ENCODE measurements at regions not wholly inside any gene's neighbourhood (a gene's known extent, or its start where the extent isn't known, plus 50 kb on each side); places are given as distances from the start of the nearest gene placed in this dataset.

GRCh38 chr4:138938366-138938690 is 77.3 kb upstream of the NOCT start:
- Histone ChIP-seq H3K4me1 (ENCODE audit: control insufficient read depth in 1 of 2, insufficient read depth in 2 of 2, low read length in 2 of 2) (peaks cover 7 to 10% of the 10 kb centered on the region in 2 donors), H3K27ac (ENCODE audit: low read depth in 1 of 2, low read length in 2 of 2) (no peak overlapping the region), H3K79me2 (ENCODE audit: insufficient read depth, low read length) (no peaks in the 10 kb centered on the region), H3K4me3 (replicated peaks in 1 of 3; ENCODE audit: low read depth in 2 of 3, low read length in 3 of 3) (peak overlapping the region in 1 of 3 experiments; percentile 23), H3K9ac (ENCODE audit: insufficient read depth, low read length, poor library complexity, severe bottlenecking) (no peak overlapping the region), H3K36me3 (replicated peaks in 1 of 2; ENCODE audit: control insufficient read depth in 1 of 2, insufficient read depth in 2 of 2, low read length in 2 of 2) (no peaks in the 10 kb centered on the region), H3K9me3 (replicated peaks in 1 of 2; ENCODE audit: control insufficient read depth in 1 of 2, insufficient read depth in 1 of 2, low read length in 2 of 2) (no peaks in the 10 kb centered on the region), H3K4me2 (replicated peaks; ENCODE audit: extremely low read depth, low read length, poor library complexity, severe bottlenecking) (no peak overlapping the region), H4K20me1 (ENCODE audit: insufficient read depth, low read length) (no peaks in the 10 kb centered on the region), H3K27me3 (ENCODE audit: control insufficient read depth in 2 of 2, insufficient read depth in 2 of 2, low read length in 2 of 2) (no peaks in the 10 kb centered on the region), H2AFZ (ENCODE audit: insufficient read depth, low read depth, low read length, poor library complexity, severe bottlenecking) (peak overlapping the region; percentile 40)
- no peak overlapping the region for H3K4me3 Mint-ChIP-seq
- peak; percentile 18 to 41 (median 31) for DNase-seq
- no peaks in the 10 kb centered on the region for H3K9me3 Mint-ChIP-seq
- H3K27me3 Mint-ChIP-seq (ENCODE audit: low read depth in 3 of 3) = peaks cover 0 to 2% (median 1%) of the 10 kb centered on the region in 3 donors
- no peaks in the 10 kb centered on the region for H3K36me3 Mint-ChIP-seq
- peaks cover 9% of the 10 kb centered on the region for H3K4me1 Mint-ChIP-seq
- intact Hi-C loops (cut with micrococcal nuclease) = no loop called here
- TF ChIP-seq CTCF (IDR thresholded peaks at IDR 0.05) = peak; percentile 72
- WGBS (ENCODE audit: insufficient coverage) = no CpG with 5 or more reads among the region's 3 CpGs
- H3K27ac Mint-ChIP-seq = no peak overlapping the region

- H3K4me2 ChIP-seq (replicated peaks; ENCODE audit: extremely low read depth, low read length, poor library complexity, severe bottlenecking) = no peak overlapping the region
- no peak overlapping the region for H3K27ac Mint-ChIP-seq
- H3K36me3 ChIP-seq (replicated peaks in 1 of 2; ENCODE audit: control insufficient read depth in 1 of 2, insufficient read depth in 2 of 2, low read length in 2 of 2) = no peaks in the 10 kb centered on the region
- peaks cover 9% of the 10 kb centered on the region for H3K4me1 Mint-ChIP-seq
- no peak for TF ChIP-seq CTCF (IDR thresholded peaks at IDR 0.05)
- H3K4me3 ChIP-seq (replicated peaks in 1 of 3; ENCODE audit: low read depth in 2 of 3, low read length in 3 of 3) = no peak overlapping the region
- H3K9me3 Mint-ChIP-seq = no peaks in the 10 kb centered on the region
- no peak overlapping the region for H3K4me3 Mint-ChIP-seq
- peaks cover 0 to 4% (median 1%) of the 10 kb centered on the region in 3 donors for H3K27me3 Mint-ChIP-seq (ENCODE audit: low read depth in 3 of 3)
- H3K79me2 ChIP-seq (ENCODE audit: insufficient read depth, low read length) = no peaks in the 10 kb centered on the region
- H3K4me1 ChIP-seq (ENCODE audit: control insufficient read depth in 1 of 2, insufficient read depth in 2 of 2, low read length in 2 of 2) = peaks cover 7 to 10% of the 10 kb centered on the region in 2 donors
- H3K36me3 Mint-ChIP-seq = no peaks in the 10 kb centered on the region
- intact Hi-C loops (cut with micrococcal nuclease) = no loop called here
- no peaks in the 10 kb centered on the region for H3K9me3 ChIP-seq (replicated peaks in 1 of 2; ENCODE audit: control insufficient read depth in 1 of 2, insufficient read depth in 1 of 2, low read length in 2 of 2)
- DNase-seq = no peak
- no peaks in the 10 kb centered on the region for H4K20me1 ChIP-seq (ENCODE audit: insufficient read depth, low read length)
- H2AFZ ChIP-seq (ENCODE audit: insufficient read depth, low read depth, low read length, poor library complexity, severe bottlenecking) = no peak overlapping the region
- no peaks in the 10 kb centered on the region for H3K27me3 ChIP-seq (ENCODE audit: control insufficient read depth in 2 of 2, insufficient read depth in 2 of 2, low read length in 2 of 2)
- H3K9ac ChIP-seq (ENCODE audit: insufficient read depth, low read length, poor library complexity, severe bottlenecking) = no peak overlapping the region
- WGBS (ENCODE audit: insufficient coverage) = no CpG with 5 or more reads among the region's 4 CpGs
- no peak overlapping the region for H3K27ac ChIP-seq (ENCODE audit: low read depth in 1 of 2, low read length in 2 of 2)
Observed at GRCh38 chr4:138935135-138935807, 80.3 kb upstream of the NOCT start.

Data from CD14-positive monocyte (primary cell).